ENCODE measurements at regions not wholly inside any gene's neighbourhood (a gene's known extent, or its start where the extent isn't known, plus 50 kb on each side); places are given as distances from the start of the nearest gene placed in this dataset.

GRCh38 chr3:59101231-59101736, 51.5 kb upstream of the CFAP20DC start:
- WGBS (ENCODE audit: insufficient coverage, low lambda C conversion rate) = no CpG with 5 or more reads among the region's 4 CpGs
- no peaks in the 10 kb centered on the region for H3K4me1 ChIP-seq (ENCODE audit: control insufficient read depth, insufficient read depth, low read length)
- H3K27me3 ChIP-seq (ENCODE audit: control insufficient read depth, insufficient read depth, low read length) = no peaks in the 10 kb centered on the region
- no peak overlapping the region for H3K27ac ChIP-seq (ENCODE audit: low read length)
- no peak for DNase-seq
- no peak overlapping the region for H3K4me3 ChIP-seq (ENCODE audit: low read length)
- H3K9me3 ChIP-seq (ENCODE audit: control insufficient read depth, low read depth, low read length) = no peaks in the 10 kb centered on the region
- no peaks in the 10 kb centered on the region for H3K36me3 ChIP-seq (ENCODE audit: control insufficient read depth, insufficient read depth, low read length)

Measured in large intestine (tissue), 3 donors.